Prostate gland (tissue), 2 donors: ENCODE measurements at regions not wholly inside any gene's neighbourhood (a gene's known extent, or its start where the extent isn't known, plus 50 kb on each side); places are given as distances from the start of the nearest gene placed in this dataset.

Experiments used
- CTCF ChIP-seq, 4 experiments: fragments of 200-600 bp in 2 of 4; fragments of 450-650 bp in 2 of 4; sonication (generic) in 2 of 4; IDR thresholded peaks; 1 replicate in 3 of 4; 2 replicates in 1 of 4; pipeline ENCODE4 v1.5.1; 2016 to 2019; ENCODE audit warnings: antibody characterized with exemption in 4 of 4, mild to moderate bottlenecking in 2 of 4, moderate library complexity in 2 of 4
- POLR2A ChIP-seq: fragments of 450-650 bp; IDR thresholded peaks from one replicate; pipeline ENCODE4 v1.6.1; 2016; ENCODE audit warnings: antibody characterized with exemption, mild to moderate bottlenecking

DNA sequence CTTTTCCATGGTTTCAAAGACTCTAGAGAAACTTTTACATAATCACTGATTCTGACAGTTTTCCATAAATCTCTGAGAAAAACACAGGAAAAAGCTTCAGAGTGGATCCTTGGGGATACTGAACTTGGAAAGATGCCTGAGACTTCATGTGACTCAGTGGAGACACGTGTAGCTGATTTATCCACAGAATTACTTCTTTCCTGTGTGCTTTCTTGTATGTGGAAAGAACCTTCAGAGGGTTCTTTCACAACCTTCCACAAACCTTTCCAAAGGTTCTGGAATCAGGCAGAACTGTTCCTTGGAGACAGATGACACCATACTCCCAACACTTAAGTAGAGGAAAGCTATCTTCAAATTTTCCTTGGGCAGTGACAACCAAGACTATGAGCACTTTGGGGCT, 207.2 kb downstream of the RND3 start:
- TF ChIP-seq POLR2A (no peak), CTCF (IDR thresholded peaks at IDR 0.05) (no peak)
